Neutrophil (primary cell): ENCODE measurements at regions not wholly inside any gene's neighbourhood (a gene's known extent, or its start where the extent isn't known, plus 50 kb on each side); places are given as distances from the start of the nearest gene placed in this dataset.

Source experiments
- H3K27ac ChIP-seq: fragments of 200-600 bp; sonication (generic); 2 replicates; pipeline ENCODE4 v1.5.1; 2016; ENCODE audit warnings: mild to moderate bottlenecking, moderate library complexity
- H3K27me3 ChIP-seq: fragments of 200-600 bp; sonication (generic); 2 replicates; pipeline ENCODE4 v1.6.0; 2016; ENCODE audit warnings: mild to moderate bottlenecking
- H3K36me3 ChIP-seq: fragments of 200-600 bp; sonication (generic); 2 replicates; pipeline ENCODE4 v1.5.1; 2017
- H3K4me1 ChIP-seq, 2 experiments: fragments of 200-600 bp in 1 of 2; sonication (generic) in 1 of 2; 1 replicate in 1 of 2; 2 replicates in 1 of 2; pipeline versions ENCODE4 v1.5.1 to v1.6.1; 2013 to 2016; ENCODE audit warnings: low read depth in 1 of 2, low read length in 1 of 2, mild to moderate bottlenecking in 1 of 2, moderate library complexity in 1 of 2; ENCODE audit not compliant: control insufficient read depth in 1 of 2, insufficient read depth in 1 of 2
- H3K4me3 ChIP-seq, 2 experiments: fragments of 200-600 bp in 1 of 2; sonication (generic) in 1 of 2; 1 replicate in 1 of 2; 2 replicates in 1 of 2; pipeline ENCODE4 v1.5.1; 2013 to 2016; ENCODE audit warnings: low read depth in 1 of 2, low read length in 1 of 2, mild to moderate bottlenecking in 1 of 2, moderate library complexity in 1 of 2
- H3K9me3 ChIP-seq: fragments of 200-600 bp; sonication (generic); 2 replicates; pipeline ENCODE4 v1.5.1; 2016
- TF ChIP-seq, protein P1 (sequence below): fragments of 200-600 bp; sonication (generic); IDR thresholded peaks from 2 replicates; pipeline ENCODE4 v1.5.1; 2016; ENCODE audit warnings: antibody characterized with exemption

GRCh38 chr11:92857407-92857806, 112.0 kb upstream of the MTNR1B start:
- no peaks in the 10 kb centered on the region for H3K27me3 ChIP-seq
- H3K27ac ChIP-seq = no peak overlapping the region
- TF ChIP-seq, protein P1, sequence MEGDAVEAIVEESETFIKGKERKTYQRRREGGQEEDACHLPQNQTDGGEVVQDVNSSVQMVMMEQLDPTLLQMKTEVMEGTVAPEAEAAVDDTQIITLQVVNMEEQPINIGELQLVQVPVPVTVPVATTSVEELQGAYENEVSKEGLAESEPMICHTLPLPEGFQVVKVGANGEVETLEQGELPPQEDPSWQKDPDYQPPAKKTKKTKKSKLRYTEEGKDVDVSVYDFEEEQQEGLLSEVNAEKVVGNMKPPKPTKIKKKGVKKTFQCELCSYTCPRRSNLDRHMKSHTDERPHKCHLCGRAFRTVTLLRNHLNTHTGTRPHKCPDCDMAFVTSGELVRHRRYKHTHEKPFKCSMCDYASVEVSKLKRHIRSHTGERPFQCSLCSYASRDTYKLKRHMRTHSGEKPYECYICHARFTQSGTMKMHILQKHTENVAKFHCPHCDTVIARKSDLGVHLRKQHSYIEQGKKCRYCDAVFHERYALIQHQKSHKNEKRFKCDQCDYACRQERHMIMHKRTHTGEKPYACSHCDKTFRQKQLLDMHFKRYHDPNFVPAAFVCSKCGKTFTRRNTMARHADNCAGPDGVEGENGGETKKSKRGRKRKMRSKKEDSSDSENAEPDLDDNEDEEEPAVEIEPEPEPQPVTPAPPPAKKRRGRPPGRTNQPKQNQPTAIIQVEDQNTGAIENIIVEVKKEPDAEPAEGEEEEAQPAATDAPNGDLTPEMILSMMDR = no peak
- no peaks in the 10 kb centered on the region for H3K9me3 ChIP-seq
- H3K4me1 ChIP-seq = no peaks in the 10 kb centered on the region
- H3K36me3 ChIP-seq = no peaks in the 10 kb centered on the region
- no peak overlapping the region for H3K4me3 ChIP-seq

DNA sequence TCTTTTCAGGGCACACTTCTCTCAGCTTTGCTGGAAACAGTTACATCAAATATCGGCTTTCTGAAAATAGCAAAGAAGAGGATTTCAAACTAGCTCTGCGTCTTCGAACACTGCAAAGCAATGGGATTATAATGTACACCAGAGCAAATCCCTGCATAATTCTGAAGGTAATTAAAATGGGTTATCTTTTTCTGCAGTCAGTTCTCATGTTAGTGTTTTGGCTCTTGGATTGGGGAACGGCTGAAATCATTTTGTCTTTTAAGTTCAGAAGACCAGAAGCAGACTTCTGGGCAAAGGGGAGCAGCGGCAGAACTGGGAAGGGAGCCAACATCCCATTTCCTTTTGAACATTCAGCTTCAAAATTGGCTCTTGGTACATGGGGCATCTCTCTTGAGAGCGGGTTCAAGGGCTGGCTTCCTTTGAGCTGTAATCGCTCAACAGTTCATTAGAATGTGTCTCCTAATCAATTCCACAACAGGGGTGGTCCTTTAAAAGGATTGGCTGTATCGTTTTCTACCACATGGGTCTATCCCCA, 110.2 kb upstream of the MTNR1B start:
- Histone ChIP-seq H3K27me3 (no peaks in the 10 kb centered on the region), H3K27ac (no peak overlapping the region), H3K4me3 (no peak overlapping the region), H3K9me3 (no peaks in the 10 kb centered on the region), H3K4me1 (no peaks in the 10 kb centered on the region), H3K36me3 (no peaks in the 10 kb centered on the region)
- TF ChIP-seq, protein P1 = no peak

GRCh38 chr11:92861634-92862033, 107.8 kb upstream of the MTNR1B start:
- H3K27ac ChIP-seq = no peak overlapping the region
- H3K27me3 ChIP-seq = no peaks in the 10 kb centered on the region
- H3K9me3 ChIP-seq = no peaks in the 10 kb centered on the region
- no peaks in the 10 kb centered on the region for H3K4me1 ChIP-seq
- no peak overlapping the region for H3K4me3 ChIP-seq
- H3K36me3 ChIP-seq = no peaks in the 10 kb centered on the region
- TF ChIP-seq, protein P1 = no peak

- no peaks in the 10 kb centered on the region for H3K27me3 ChIP-seq
- H3K4me3 ChIP-seq = no peak overlapping the region
- H3K27ac ChIP-seq = no peak overlapping the region
- no peaks in the 10 kb centered on the region for H3K36me3 ChIP-seq
- TF ChIP-seq, protein P1 = no peak
- H3K4me1 ChIP-seq = no peaks in the 10 kb centered on the region
- H3K9me3 ChIP-seq = no peaks in the 10 kb centered on the region
Observed at GRCh38 chr11:92865352-92865751, 104.1 kb upstream of the MTNR1B start.

- no peaks in the 10 kb centered on the region for H3K27me3 ChIP-seq
- TF ChIP-seq, protein P1 = no peak
- H3K4me1 ChIP-seq = no peaks in the 10 kb centered on the region
- no peaks in the 10 kb centered on the region for H3K9me3 ChIP-seq
- H3K36me3 ChIP-seq = no peaks in the 10 kb centered on the region
- no peak overlapping the region for H3K4me3 ChIP-seq
- no peak overlapping the region for H3K27ac ChIP-seq
Observed at GRCh38 chr11:92866679-92867282, 102.7 kb upstream of the MTNR1B start.
